ENCODE measurements at regions not wholly inside any gene's neighbourhood (a gene's known extent, or its start where the extent isn't known, plus 50 kb on each side); places are given as distances from the start of the nearest gene placed in this dataset.

DNA sequence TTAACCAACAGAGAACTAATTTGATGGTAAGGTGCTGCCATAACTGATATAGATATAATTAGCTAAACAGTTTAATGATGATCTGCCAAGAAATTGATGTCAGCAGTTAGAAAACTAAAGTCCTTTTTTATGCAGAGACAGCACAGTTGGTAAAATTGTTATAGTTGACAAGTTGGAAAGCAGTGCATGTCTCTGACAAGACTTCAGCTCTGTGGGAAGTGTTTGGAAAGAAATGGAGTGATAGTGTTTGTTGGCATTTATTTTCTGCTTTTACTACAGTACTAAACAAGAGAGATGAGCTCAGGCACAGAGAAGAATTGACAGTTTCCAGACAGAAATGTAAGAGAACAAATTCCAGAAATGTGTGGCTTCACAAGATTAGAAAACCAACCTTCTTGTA lies 523.5 kb upstream of the BCHE start:
- Histone ChIP-seq H3K9me2 (replicated peaks; ENCODE audit: low read length) (no peaks in the 10 kb centered on the region), H3K4me2 (ENCODE audit: low read length) (no peak overlapping the region), H3K9ac (ENCODE audit: low read length) (no peak overlapping the region), H3K4me3 (ENCODE audit: low read length) (no peak overlapping the region), H3K79me2 (ENCODE audit: low read length) (no peaks in the 10 kb centered on the region), H3K9me3 (ENCODE audit: low read length) (no peaks in the 10 kb centered on the region), H3F3A (ENCODE audit: low read length, unreplicated experiment) (no peaks in the 10 kb centered on the region), H3K36me3 (ENCODE audit: low read depth, low read length) (no peaks in the 10 kb centered on the region), H3K4me1 (ENCODE audit: insufficient read depth, low read length) (no peaks in the 10 kb centered on the region; the same call in 1 of the 2 replicates), H3K27ac (ENCODE audit: low read length) (no peak overlapping the region), H4K20me1 (ENCODE audit: low read length) (no peaks in the 10 kb centered on the region), H2AFZ (ENCODE audit: low read length) (no peak overlapping the region), H3K27me3 (ENCODE audit: low read length) (no peaks in the 10 kb centered on the region)
- POLR2A ChIA-PET (ENCODE audit: unreplicated experiment) = no interaction called here
- no peak for DNase-seq
- BruUV-seq (replicated peaks) = no TSS peak
- no peak for ATAC-seq
- TF ChIP-seq EZH2phosphoT487 (IDR thresholded peaks at IDR 0.05; ENCODE audit: borderline replicate concordance, low read length) (no peak), CTCF (conservative IDR thresholded peaks at IDR 0.05; ENCODE audit: low read depth, low read length) (no peak)
- CTCF ChIA-PET = interaction anchor here (0.6 kb wide), 1 partner anchor 671 kb away, joined by 3 read pairs; no protein-coding TSS in a partner anchor
- intact Hi-C loops (cut with micrococcal nuclease) = no loop called here

GRCh38 chr3:166351461-166351860 lies 514.2 kb upstream of the BCHE start:
- Histone ChIP-seq H3F3A (ENCODE audit: low read length, unreplicated experiment) (no peaks in the 10 kb centered on the region), H3K9me2 (replicated peaks; ENCODE audit: low read length) (no peaks in the 10 kb centered on the region), H3K79me2 (ENCODE audit: low read length) (no peaks in the 10 kb centered on the region), H3K4me1 (ENCODE audit: insufficient read depth, low read length) (no peaks in the 10 kb centered on the region), H3K4me2 (ENCODE audit: low read length) (no peak overlapping the region), H3K36me3 (ENCODE audit: low read depth, low read length) (no peaks in the 10 kb centered on the region), H3K9me3 (ENCODE audit: low read length) (no peaks in the 10 kb centered on the region), H4K20me1 (ENCODE audit: low read length) (no peaks in the 10 kb centered on the region), H3K27me3 (ENCODE audit: low read length) (no peaks in the 10 kb centered on the region), H3K4me3 (ENCODE audit: low read length) (no peak overlapping the region), H2AFZ (ENCODE audit: low read length) (no peak overlapping the region), H3K9ac (ENCODE audit: low read length) (no peak overlapping the region), H3K27ac (ENCODE audit: low read length) (no peak overlapping the region)
- POLR2A ChIA-PET (ENCODE audit: unreplicated experiment) = no interaction called here
- peak; percentile 74 for ATAC-seq
- CTCF ChIA-PET = no interaction called here
- intact Hi-C loops (cut with micrococcal nuclease) = no loop called here
- no TSS peak for BruUV-seq (replicated peaks)
- TF ChIP-seq EZH2 (IDR thresholded peaks at IDR 0.05; ENCODE audit: low read length, unreplicated experiment) = no peak
- no peak for TF ChIP-seq EZH2phosphoT487 (IDR thresholded peaks at IDR 0.05; ENCODE audit: borderline replicate concordance, low read length)
- TF ChIP-seq CTCF (conservative IDR thresholded peaks at IDR 0.05; ENCODE audit: low read depth, low read length) = no peak
- peak; percentile 42 for DNase-seq

GRCh38 chr3:166340604-166341266 lies 503.5 kb upstream of the BCHE start:
- no peak for DNase-seq
- Histone ChIP-seq H3K9ac (ENCODE audit: low read length) (no peak overlapping the region), H3K9me2 (replicated peaks; ENCODE audit: low read length) (no peaks in the 10 kb centered on the region), H3K4me3 (ENCODE audit: low read length) (no peak overlapping the region), H3K79me2 (ENCODE audit: low read length) (no peaks in the 10 kb centered on the region), H3K27ac (ENCODE audit: low read length) (no peak overlapping the region), H2AFZ (ENCODE audit: low read length) (no peak overlapping the region), H3K9me3 (ENCODE audit: low read length) (no peaks in the 10 kb centered on the region), H3K4me2 (ENCODE audit: low read length) (no peak overlapping the region), H3K4me1 (ENCODE audit: insufficient read depth, low read length) (no peaks in the 10 kb centered on the region), H4K20me1 (ENCODE audit: low read length) (no peaks in the 10 kb centered on the region), H3K27me3 (ENCODE audit: low read length) (no peaks in the 10 kb centered on the region), H3F3A (ENCODE audit: low read length, unreplicated experiment) (no peaks in the 10 kb centered on the region), H3K36me3 (ENCODE audit: low read depth, low read length) (no peaks in the 10 kb centered on the region)
- TF ChIP-seq CTCF (conservative IDR thresholded peaks at IDR 0.05; ENCODE audit: low read depth, low read length) = no peak
- TF ChIP-seq EZH2phosphoT487 (IDR thresholded peaks at IDR 0.05; ENCODE audit: borderline replicate concordance, low read length) = no peak
- TF ChIP-seq EZH2 (IDR thresholded peaks at IDR 0.05; ENCODE audit: low read length, unreplicated experiment) = no peak
- no peak for ATAC-seq
- intact Hi-C loops (cut with micrococcal nuclease) = no loop called here
- CTCF ChIA-PET = interaction anchor here (0.9 kb wide), 1 partner anchor 9 kb away, joined by 3 read pairs; no protein-coding TSS in a partner anchor
- BruUV-seq (replicated peaks) = no TSS peak
- POLR2A ChIA-PET (ENCODE audit: unreplicated experiment) = no interaction called here
